HCT116 (cell line): ENCODE measurements at regions not wholly inside any gene's neighbourhood (a gene's known extent, or its start where the extent isn't known, plus 50 kb on each side); places are given as distances from the start of the nearest gene placed in this dataset.

Source experiments
- ATAC-seq: fragments of 200-7000 bp; cut with Tn5 transposase; 2 replicates; pipeline ENCODE4 v1.9.1; 2020; ENCODE audit warnings: mild to moderate bottlenecking, moderate library complexity
- BruUV-seq: library from RNA; stranded (reverse); fragments of 400-500 nt; replicated peaks from 2 replicates; lab custom pipeline; 2021; lab: Mats Ljungman, UMichigan
- CTCF ChIA-PET: fragments of 300-600 bp; sonication (Branson Sonifier 250); formaldehyde crosslinking; loops from one replicate; lab custom pipeline; 2021; ENCODE audit warnings: antibody characterized with exemption; lab: Charles Lee
- POLR2A ChIA-PET: fragments of 300-600, 350-600 bp; sonication (Branson Sonifier 250); formaldehyde crosslinking; loops from one replicate; lab custom pipeline; 2021; ENCODE audit warnings: antibody characterized with exemption; lab: Charles Lee
- RAD21 ChIA-PET, 2 experiments: fragments of 300-600 bp; sonication (Branson Sonifier 250); formaldehyde crosslinking; loops; one replicate each; lab custom pipeline; 2023; ENCODE audit warnings: low total read pairs in 2 of 2; ENCODE audit not compliant: uncharacterized antibody in 2 of 2, unreplicated experiment in 2 of 2, low non-redundant PET in 1 of 2; lab: Charles Lee
- DNase-seq: peaks from one replicate; pipeline ENCODE4 v3.0.0-alpha.2; 2010; ENCODE audit warnings: low read depth, low spot score
- H2AFZ ChIP-seq: fragments of 200-600 bp; shearing (Covaris generic), sonication (generic); 2 replicates; pipeline ENCODE4 v1.6.1; 2017; ENCODE audit warnings: low read depth, mixed run types, mixed read lengths, antibody characterized with exemption, low read length; ENCODE audit not compliant: poor library complexity, severe bottlenecking
- H3K27ac ChIP-seq: 2 replicates; pipeline ENCODE4 v1.5.1; 2012; ENCODE audit warnings: low read depth, low read length
- H3K27me3 ChIP-seq: fragments of 200-600 bp; sonication (generic); 2 replicates; pipeline ENCODE4 v1.6.1; 2016; ENCODE audit warnings: mixed run types, low read length, mixed read lengths; ENCODE audit not compliant: insufficient read depth
- H3K36me3 ChIP-seq, 2 experiments: fragments of 200-500 bp in 1 of 2; fragments of 200-600 bp in 1 of 2; sonication (Bioruptor generic) in 1 of 2; sonication (generic) in 1 of 2; 2 replicates each; pipeline versions ENCODE4 v1.5.1 to v1.6.1; 2014 to 2016; ENCODE audit warnings: low read length in 2 of 2, inconsistent platforms in 1 of 2, mixed read lengths in 1 of 2, mixed run types in 1 of 2; ENCODE audit not compliant: insufficient read depth in 2 of 2, control insufficient read depth in 1 of 2
- H3K4me1 ChIP-seq, 2 experiments: fragments of 200-600 bp in 1 of 2; sonication (generic) in 1 of 2; 2 replicates each; pipeline versions ENCODE4 v1.5.1 to v1.6.1; 2012 to 2017; ENCODE audit warnings: low read length in 2 of 2, inconsistent platforms in 1 of 2, mild to moderate bottlenecking in 1 of 2, mixed read lengths in 1 of 2, mixed run types in 1 of 2, moderate library complexity in 1 of 2; ENCODE audit not compliant: insufficient read depth in 2 of 2, control insufficient read depth in 1 of 2
- H3K4me2 ChIP-seq: fragments of 200-600 bp; sonication (generic); 2 replicates; pipeline ENCODE4 v1.6.1; 2017; ENCODE audit warnings: mixed run types, low read length, mixed read lengths
- H3K4me3 ChIP-seq, 2 experiments: fragments of 200-600 bp in 1 of 2; sonication (generic) in 1 of 2; replicated peaks in 1 of 2; 2 replicates each; pipeline ENCODE4 v1.5.1; 2011 to 2016; ENCODE audit warnings: low read length in 2 of 2, control low read depth in 1 of 2, low read depth in 1 of 2, mild to moderate bottlenecking in 1 of 2, mixed read lengths in 1 of 2, mixed run types in 1 of 2
- H3K79me2 ChIP-seq: fragments of 200-600 bp; sonication (generic); 2 replicates; pipeline ENCODE4 v1.6.1; 2017; ENCODE audit warnings: mild to moderate bottlenecking, mixed run types, low read length, moderate library complexity, mixed read lengths; ENCODE audit not compliant: insufficient read depth
- H3K9ac ChIP-seq: fragments of 200-600 bp; sonication (generic); 2 replicates; pipeline ENCODE4 v1.6.1; 2016; ENCODE audit warnings: low read length, mixed read lengths
- H3K9me2 ChIP-seq: fragments of 200-600 bp; sonication (generic), shearing (Covaris generic); 2 replicates; pipeline ENCODE4 v1.6.1; 2017; ENCODE audit warnings: mixed run types, mild to moderate bottlenecking, moderate library complexity; ENCODE audit not compliant: insufficient read depth
- H3K9me3 ChIP-seq, 2 experiments: fragments of 200-500 bp in 1 of 2; fragments of 200-600 bp in 1 of 2; sonication (Bioruptor generic) in 1 of 2; sonication (generic) in 1 of 2; 2 replicates each; pipeline ENCODE4 v1.6.1; 2014 to 2017; ENCODE audit warnings: low read length in 2 of 2, mixed read lengths in 2 of 2, inconsistent platforms in 1 of 2, low read depth in 1 of 2, mild to moderate bottlenecking in 1 of 2, mixed run types in 1 of 2, moderate library complexity in 1 of 2; ENCODE audit not compliant: control insufficient read depth in 1 of 2, insufficient read depth in 1 of 2
- H4K20me1 ChIP-seq: fragments of 200-600 bp; sonication (generic), shearing (Covaris generic); 2 replicates; pipeline ENCODE4 v1.6.1; 2017; ENCODE audit warnings: mixed run types, mild to moderate bottlenecking, moderate library complexity; ENCODE audit not compliant: insufficient read depth
- EGR1 ChIP-seq: IDR thresholded peaks from 2 replicates; pipeline ENCODE4 v1.6.1; 2012; ENCODE audit warnings: low read depth
- EZH2 ChIP-seq: fragments of 200-600 bp; sonication (generic); IDR thresholded peaks from 2 replicates; pipeline ENCODE4 v1.6.1; 2017; ENCODE audit warnings: antibody characterized with exemption, mixed run types
- EZH2phosphoT487 ChIP-seq: fragments of 200-600 bp; IDR thresholded peaks from 2 replicates; pipeline ENCODE4 v1.6.1; 2018; ENCODE audit warnings: antibody characterized with exemption, borderline replicate concordance
- JUND ChIP-seq: IDR thresholded peaks from 2 replicates; pipeline ENCODE4 v1.6.1; 2012
- SIN3A ChIP-seq: IDR thresholded peaks from 2 replicates; pipeline ENCODE4 v1.6.1; 2012; ENCODE audit warnings: low read depth
- TCF7L2 ChIP-seq: IDR thresholded peaks from 2 replicates; pipeline ENCODE4 v1.7.0; 2011; ENCODE audit warnings: borderline replicate concordance, inconsistent platforms; ENCODE audit not compliant: insufficient read depth, insufficient read length; ENCODE audit errors: extremely low read depth
- ZFX ChIP-seq: fragments of 450-650 bp; IDR thresholded peaks from 2 replicates; pipeline ENCODE4 v1.6.1; 2017
- ZNF274 ChIP-seq: fragments of 200-500 bp; sonication (Bioruptor generic); IDR thresholded peaks from 2 replicates; pipeline ENCODE4 v1.6.1; 2014; ENCODE audit warnings: mild to moderate bottlenecking, low read depth, low read length, inconsistent platforms
- intact Hi-C: fragments of 100-400 bp; cut with micrococcal nuclease; formaldehyde crosslinking; loops from 2 replicates; pipeline ENCODE4 v1.10.0; 2022
- TF ChIP-seq, protein P1 (sequence below): IDR thresholded peaks from 2 replicates; pipeline ENCODE4 v1.6.1; 2011; ENCODE audit warnings: mild to moderate bottlenecking, low read length, moderate library complexity; ENCODE audit not compliant: insufficient replicate concordance; ENCODE audit errors: extremely low read depth
- TF ChIP-seq, protein P2 (sequence below), 3 experiments: fragments of 200-600 bp in 1 of 3; sonication (generic) in 1 of 3; IDR thresholded peaks in 2 of 3; conservative IDR thresholded peaks in 1 of 3; 2 replicates each; pipeline ENCODE4 v1.5.1; 2012 to 2017; ENCODE audit warnings: low read depth in 2 of 3, low read length in 2 of 3, antibody characterized with exemption in 1 of 3, borderline replicate concordance in 1 of 3, control low read depth in 1 of 3, mild to moderate bottlenecking in 1 of 3, mixed read lengths in 1 of 3, mixed run types in 1 of 3, moderate library complexity in 1 of 3; ENCODE audit not compliant: insufficient read depth in 1 of 3
- TF ChIP-seq, protein P3 (sequence below): IDR thresholded peaks from 2 replicates; pipeline ENCODE4 v1.6.1; 2012
- TF ChIP-seq, protein P4 (sequence below): IDR thresholded peaks from 2 replicates; pipeline ENCODE4 v1.6.1; 2012

DNA sequence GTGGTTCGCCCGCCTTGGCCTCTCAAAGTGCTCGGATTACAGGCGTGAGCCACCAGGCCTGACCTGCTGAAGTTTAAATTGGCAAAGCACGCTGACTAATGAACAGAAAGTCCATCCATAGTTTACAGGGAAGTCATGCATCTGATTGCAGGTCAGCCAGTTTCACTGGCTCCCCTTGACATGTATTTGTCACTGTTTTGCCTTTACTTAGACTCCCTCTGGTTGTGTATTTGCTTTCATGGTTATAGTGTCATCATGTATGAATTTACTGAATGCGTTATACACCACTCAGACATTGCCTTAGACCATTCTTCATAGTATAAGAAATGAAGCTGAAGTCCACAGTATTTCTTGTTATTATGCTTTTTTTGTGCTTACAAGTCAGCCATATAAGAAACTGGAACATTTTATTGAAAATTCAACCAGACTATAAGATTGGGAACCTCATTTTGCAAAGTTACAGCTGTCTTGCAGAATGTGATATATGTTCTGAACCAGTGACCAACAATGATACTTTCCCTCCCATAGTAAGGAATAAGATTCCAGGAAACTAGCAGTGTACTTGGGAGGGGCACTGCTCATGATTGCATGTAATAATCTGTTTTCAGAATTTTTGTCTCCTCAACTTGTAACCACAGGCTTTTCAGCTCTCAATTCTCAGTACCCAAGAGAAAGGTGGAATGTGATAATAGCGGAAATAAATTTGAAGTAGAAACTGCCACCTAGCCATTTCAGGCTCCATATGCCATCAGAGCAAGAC is 51.9 kb upstream of the ATF7IP start:
- H3K9me3 ChIP-seq: no peaks in the 10 kb centered on the region
- no peaks in the 10 kb centered on the region for H3K36me3 ChIP-seq
- no peak overlapping the region for H3K4me2 ChIP-seq
- peaks cover 4% of the 10 kb centered on the region in 2 experiments; a peak in 2 of 4 replicates for H3K4me1 ChIP-seq
- no peak overlapping the region for H3K27ac ChIP-seq
- H3K79me2 ChIP-seq: no peaks in the 10 kb centered on the region
- no peak overlapping the region for H3K4me3 ChIP-seq
- no peaks in the 10 kb centered on the region for H4K20me1 ChIP-seq
- DNase-seq (no peak), ATAC-seq (no peak)
- H3K9me2 ChIP-seq: no peaks in the 10 kb centered on the region
- no peaks in the 10 kb centered on the region for H3K27me3 ChIP-seq
- no TSS peak for BruUV-seq
- H2AFZ ChIP-seq: no peak overlapping the region
- RAD21 ChIA-PET: no interaction called here
- TF ChIP-seq EZH2phosphoT487: no peak
- TF ChIP-seq, protein P1, sequence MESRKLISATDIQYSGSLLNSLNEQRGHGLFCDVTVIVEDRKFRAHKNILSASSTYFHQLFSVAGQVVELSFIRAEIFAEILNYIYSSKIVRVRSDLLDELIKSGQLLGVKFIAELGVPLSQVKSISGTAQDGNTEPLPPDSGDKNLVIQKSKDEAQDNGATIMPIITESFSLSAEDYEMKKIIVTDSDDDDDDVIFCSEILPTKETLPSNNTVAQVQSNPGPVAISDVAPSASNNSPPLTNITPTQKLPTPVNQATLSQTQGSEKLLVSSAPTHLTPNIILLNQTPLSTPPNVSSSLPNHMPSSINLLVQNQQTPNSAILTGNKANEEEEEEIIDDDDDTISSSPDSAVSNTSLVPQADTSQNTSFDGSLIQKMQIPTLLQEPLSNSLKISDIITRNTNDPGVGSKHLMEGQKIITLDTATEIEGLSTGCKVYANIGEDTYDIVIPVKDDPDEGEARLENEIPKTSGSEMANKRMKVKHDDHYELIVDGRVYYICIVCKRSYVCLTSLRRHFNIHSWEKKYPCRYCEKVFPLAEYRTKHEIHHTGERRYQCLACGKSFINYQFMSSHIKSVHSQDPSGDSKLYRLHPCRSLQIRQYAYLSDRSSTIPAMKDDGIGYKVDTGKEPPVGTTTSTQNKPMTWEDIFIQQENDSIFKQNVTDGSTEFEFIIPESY: no peak
- no peak overlapping the region for H3K9ac ChIP-seq
- intact Hi-C loops: no loop called here
- POLR2A ChIA-PET: no interaction called here
- CTCF ChIA-PET: no interaction called here

DNA sequence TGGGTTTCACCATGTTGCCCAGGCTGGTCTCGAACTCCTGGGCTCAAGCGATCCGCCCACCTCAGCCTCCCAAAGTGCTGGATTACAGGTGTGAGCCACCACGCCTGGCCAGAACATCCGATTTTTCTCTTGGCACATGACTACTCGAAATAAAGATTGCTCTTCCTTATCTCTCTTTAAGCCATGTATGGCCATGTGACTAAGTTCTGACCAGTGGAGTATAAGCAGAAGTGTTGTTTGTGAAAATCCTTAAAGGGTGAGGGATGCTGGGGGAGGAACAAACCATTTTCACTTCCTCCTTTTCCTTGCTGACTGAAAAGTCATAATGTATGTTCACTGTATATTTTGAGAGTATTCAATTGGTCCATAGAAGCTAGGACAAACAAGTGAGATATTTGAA is 50.7 kb upstream of the ATF7IP start:
- H3K27ac ChIP-seq: no peak overlapping the region
- no peaks in the 10 kb centered on the region for H3K9me3 ChIP-seq
- ChIA-PET POLR2A (interaction anchor here (0.6 kb wide), 1 partner anchor 45 kb away, joined by 5 read pairs; no protein-coding TSS in a partner anchor), RAD21 (no interaction called here)
- ATAC-seq: no peak
- TF ChIP-seq, protein P2, sequence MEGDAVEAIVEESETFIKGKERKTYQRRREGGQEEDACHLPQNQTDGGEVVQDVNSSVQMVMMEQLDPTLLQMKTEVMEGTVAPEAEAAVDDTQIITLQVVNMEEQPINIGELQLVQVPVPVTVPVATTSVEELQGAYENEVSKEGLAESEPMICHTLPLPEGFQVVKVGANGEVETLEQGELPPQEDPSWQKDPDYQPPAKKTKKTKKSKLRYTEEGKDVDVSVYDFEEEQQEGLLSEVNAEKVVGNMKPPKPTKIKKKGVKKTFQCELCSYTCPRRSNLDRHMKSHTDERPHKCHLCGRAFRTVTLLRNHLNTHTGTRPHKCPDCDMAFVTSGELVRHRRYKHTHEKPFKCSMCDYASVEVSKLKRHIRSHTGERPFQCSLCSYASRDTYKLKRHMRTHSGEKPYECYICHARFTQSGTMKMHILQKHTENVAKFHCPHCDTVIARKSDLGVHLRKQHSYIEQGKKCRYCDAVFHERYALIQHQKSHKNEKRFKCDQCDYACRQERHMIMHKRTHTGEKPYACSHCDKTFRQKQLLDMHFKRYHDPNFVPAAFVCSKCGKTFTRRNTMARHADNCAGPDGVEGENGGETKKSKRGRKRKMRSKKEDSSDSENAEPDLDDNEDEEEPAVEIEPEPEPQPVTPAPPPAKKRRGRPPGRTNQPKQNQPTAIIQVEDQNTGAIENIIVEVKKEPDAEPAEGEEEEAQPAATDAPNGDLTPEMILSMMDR (IDR thresholded peaks at IDR 0.05 in 2 of 3, conservative IDR thresholded peaks at IDR 0.05 in 1 of 3; ENCODE audit: borderline replicate concordance in 1 of 3, insufficient read depth in 1 of 3, low read depth in 2 of 3, low read length in 2 of 3): no peak
- TF ChIP-seq, protein P3, sequence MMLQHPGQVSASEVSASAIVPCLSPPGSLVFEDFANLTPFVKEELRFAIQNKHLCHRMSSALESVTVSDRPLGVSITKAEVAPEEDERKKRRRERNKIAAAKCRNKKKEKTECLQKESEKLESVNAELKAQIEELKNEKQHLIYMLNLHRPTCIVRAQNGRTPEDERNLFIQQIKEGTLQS: no peak
- TF ChIP-seq JUND: no peak
- TF ChIP-seq EGR1: no peak
- no peak for TF ChIP-seq SIN3A
- no peak for TF ChIP-seq TCF7L2
- no peak for TF ChIP-seq ZNF274
- no peak for TF ChIP-seq ZFX
- TF ChIP-seq, protein P4, sequence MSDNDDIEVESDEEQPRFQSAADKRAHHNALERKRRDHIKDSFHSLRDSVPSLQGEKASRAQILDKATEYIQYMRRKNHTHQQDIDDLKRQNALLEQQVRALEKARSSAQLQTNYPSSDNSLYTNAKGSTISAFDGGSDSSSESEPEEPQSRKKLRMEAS: no peak
- TF ChIP-seq EZH2: no peak
- TF ChIP-seq EZH2phosphoT487: no peak
- TF ChIP-seq, all 23 proteins: peak for 0
- H2AFZ ChIP-seq: no peak overlapping the region
- H3K4me2 ChIP-seq: no peak overlapping the region
- no peaks in the 10 kb centered on the region for H3K36me3 ChIP-seq
- no peaks in the 10 kb centered on the region for H3K9me2 ChIP-seq
- no peak overlapping the region for H3K9ac ChIP-seq
- CTCF ChIA-PET: no interaction called here
- no peak for DNase-seq
- intact Hi-C loops: no loop called here
- peaks cover 4% of the 10 kb centered on the region in 2 experiments; a peak in 2 of 4 replicates for H3K4me1 ChIP-seq
- H3K79me2 ChIP-seq: no peaks in the 10 kb centered on the region
- no peaks in the 10 kb centered on the region for H4K20me1 ChIP-seq
- BruUV-seq: no TSS peak
- no peak overlapping the region for H3K4me3 ChIP-seq
- no peaks in the 10 kb centered on the region for H3K27me3 ChIP-seq
